HG02588 (cell line): ENCODE measurements at regions not wholly inside any gene's neighbourhood (a gene's known extent, or its start where the extent isn't known, plus 50 kb on each side); places are given as distances from the start of the nearest gene placed in this dataset.
"Not testable (repeated sequence)": the region's sequence is repeated elsewhere in the genome, so short reads cannot be mapped to it uniquely, and the experiment has no call there.

Experiments used
- ATAC-seq: cut with Tn5 transposase; IDR thresholded peaks from one replicate; pipeline ENCODE4 v1.9.1; 2021; ENCODE audit warnings: mild to moderate bottlenecking, moderate library complexity; ENCODE audit not compliant: unreplicated experiment

DNA sequence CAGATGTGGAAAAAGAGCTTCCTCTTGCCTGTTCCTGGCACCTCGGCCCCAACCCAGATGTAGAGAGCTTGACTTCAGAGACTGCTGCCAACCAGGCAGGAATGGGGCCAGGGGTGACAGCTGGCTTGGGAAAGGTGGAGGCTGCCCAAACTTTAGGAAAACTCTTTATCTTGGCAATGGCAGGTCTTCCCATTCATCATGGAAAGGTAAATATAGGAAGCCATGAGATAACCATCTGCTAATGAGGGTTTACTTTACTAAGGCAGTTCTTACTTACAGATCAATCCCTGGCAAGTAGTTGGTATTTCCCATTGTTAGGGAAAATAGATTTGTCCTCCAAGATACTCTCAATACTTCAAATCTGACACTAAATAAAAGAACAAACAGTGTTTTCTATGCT, 143.1 kb upstream of the NUDT4 start:
- no peak for ATAC-seq

GRCh38 chr12:93235881-93236280, 141.8 kb upstream of the NUDT4 start:
- ATAC-seq = no peak

DNA sequence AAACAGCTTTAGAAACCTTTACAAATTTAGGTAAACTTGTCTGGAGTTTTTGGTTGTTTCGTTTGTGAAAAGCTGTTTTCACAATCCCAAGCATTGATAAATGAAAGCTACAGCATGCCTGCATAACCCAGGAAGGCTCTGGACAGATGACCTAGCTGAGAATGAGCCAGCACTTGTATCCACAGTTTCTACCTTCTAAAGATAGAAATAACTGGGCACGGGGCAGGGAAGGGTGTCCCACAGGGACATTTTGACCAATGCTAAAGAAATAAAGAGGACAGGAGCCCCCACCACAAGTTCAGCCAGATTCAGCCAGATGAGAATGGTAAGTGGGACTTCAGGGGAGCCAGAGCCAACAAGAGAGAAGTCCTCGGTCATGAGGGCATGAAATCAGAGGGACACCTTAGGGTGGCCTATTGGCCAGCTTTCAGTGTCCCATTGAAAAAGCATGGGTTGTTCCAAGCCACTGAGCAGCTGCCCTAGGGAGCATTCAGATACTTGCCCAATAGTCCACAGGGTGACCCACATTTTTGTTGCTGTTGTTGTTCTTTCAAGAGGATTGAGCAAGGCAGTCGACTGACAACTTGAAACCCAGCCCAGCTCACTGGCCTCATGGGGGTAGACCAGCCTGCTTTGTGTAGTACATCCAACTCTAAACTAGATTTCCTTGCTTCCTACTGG, 140.3 kb upstream of the NUDT4 start:
- ATAC-seq = no peak

DNA sequence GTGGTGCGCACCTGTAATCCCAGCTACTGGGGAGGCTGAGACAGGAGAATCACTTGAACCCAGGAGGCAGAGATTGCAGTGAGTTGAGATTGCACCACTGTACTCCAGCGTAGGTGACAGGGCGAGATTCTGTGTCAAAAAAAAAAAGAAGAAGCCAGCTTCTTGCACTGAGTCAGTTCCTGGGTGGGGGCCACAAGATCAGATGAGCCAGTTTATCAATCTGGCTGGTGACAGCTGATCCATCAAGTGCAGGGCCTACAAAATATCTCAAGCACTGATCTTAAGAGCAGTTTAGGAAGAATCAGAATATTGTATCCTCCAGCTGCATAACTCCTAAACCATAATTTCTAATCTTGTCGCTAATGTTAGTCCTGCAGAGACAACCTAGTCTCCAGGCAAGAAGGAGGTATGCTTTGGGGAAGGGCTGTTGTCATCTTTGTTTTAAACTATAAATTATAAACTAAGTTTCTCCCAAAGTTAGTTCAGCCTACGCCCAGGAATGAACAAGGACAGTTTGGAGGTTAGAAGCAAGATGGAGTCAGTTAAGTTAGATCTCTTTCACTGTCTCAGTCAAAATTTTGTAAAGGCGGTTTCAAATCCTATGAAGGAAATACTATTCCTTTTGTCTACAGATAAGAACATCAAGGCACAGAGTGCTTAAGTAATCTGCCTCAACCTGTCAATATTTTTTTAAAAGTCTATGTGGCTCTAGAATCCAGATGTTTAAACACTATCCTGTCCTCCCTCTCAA, 139.0 kb upstream of the NUDT4 start:
- ATAC-seq = not testable (repeated sequence)

DNA sequence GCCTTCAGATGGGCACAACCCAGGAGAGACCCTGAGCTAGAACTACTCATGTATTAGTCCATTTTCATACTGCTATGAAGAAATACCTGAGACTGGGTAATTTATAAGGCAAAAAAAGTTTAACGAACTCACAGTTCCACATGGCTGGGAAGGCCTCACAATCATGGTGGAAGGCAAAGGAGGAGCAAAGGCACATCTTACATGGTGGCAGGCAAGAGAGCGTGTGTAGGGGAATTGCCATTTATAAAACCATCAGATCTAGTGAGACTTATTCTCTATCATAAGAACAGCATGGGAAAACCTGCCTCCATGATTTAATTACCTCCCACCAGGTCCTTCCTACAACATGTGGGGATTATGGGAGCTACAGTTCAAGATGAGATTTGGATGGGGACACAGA, 137.9 kb upstream of the NUDT4 start:
- ATAC-seq = not testable (repeated sequence)

DNA sequence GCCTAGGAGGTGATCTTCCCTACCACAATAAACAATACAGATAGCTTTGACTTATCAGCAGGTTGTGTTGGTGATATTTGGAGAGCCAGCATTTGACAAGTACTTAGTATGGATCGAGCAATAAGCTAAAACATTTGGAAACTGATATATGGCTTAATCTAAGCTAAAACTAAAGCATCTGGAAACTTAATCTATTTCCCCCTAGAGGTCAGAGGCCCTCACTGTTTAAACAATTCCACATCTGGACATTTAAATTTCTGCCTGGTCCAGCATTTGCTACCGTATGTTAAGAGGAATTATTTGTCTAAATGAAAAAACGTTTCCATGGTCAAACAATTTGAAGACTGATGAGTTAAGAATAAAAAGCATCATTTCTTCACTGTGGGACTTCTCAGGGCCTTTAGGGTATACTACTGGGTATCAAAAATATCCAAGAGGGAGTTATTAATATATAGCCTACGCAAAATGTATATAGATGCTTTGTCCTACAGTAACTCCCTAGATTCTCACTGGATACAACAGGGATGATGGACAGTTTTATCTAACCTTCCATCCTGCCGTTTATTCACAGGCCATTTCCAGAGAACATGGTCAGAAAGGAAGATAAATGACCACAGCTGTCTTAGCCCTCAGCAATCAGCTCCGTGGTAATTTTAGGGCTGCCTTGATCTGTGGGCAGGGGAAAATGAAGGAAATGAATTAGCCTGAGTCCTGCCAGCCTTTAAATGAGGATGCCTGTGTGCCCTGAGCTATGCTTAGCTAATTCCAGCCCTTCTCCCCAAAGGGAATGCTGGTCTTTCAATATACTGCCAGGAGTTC, 135.4 kb upstream of the NUDT4 start:
- no peak for ATAC-seq

DNA sequence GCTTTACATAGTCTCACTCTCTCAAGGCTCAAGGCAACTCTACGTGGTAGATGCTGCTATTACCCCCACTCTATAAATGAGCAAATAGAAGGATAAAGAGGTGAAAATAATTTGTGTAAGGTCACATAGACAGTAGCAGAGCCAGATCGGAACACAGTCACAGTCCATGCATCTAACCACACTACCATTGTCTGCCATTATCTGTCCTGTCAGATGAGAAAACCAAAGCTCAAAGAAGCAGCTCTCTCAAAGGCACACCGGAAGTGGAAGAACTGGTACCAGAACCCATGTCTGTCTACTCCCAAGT, 134.4 kb upstream of the NUDT4 start:
- ATAC-seq = no peak

DNA sequence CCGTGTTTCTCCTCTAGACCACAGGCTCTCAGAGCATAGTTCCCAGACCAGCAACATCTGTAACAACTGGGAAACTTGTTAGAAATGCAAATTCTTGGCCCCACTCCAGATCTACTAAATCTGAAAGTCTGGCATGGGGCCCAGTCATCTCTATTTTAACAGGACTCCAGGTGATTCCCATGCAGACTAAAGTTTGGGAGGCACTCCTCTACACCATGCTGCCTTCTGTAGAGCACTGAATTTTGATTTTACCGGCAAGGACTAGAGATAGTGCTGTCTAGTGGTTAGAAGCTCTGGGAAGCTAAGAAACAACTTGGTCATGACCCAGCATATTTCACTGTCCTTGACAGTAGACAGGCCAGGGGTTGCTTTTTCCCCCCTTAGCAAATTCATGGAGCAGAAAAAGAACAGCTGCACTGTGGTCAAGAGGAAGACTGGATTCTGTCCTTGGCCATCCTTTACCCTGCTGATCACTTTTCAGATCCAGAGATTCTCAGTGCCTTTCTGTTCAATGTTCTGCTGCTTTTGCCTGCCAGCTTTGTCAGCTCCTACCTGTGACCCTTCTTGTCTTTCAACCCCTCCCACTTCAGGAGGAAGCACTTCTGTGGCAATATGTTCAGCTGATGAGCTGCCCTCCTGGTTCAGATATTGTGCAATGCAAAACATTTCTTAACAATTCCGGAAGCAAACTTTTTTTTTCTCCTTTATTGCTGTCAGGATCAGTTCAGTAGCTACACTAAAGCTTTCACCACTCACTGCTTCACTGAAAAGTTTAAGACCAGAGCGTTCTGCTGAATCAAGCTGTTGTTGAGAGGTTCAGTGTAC, 133.8 kb upstream of the NUDT4 start:
- ATAC-seq = no peak

GRCh38 chr12:93244514-93245077, 133.1 kb upstream of the NUDT4 start:
- ATAC-seq = peak; percentile 47

GRCh38 chr12:93245543-93245942, 132.2 kb upstream of the NUDT4 start:
- ATAC-seq = peak; percentile 60

GRCh38 chr12:93247313-93247991, 130.3 kb upstream of the NUDT4 start:
- no peak for ATAC-seq

- ATAC-seq = no peak
Measured at GRCh38 chr12:93252221-93252620, 125.5 kb upstream of the NUDT4 start.

DNA sequence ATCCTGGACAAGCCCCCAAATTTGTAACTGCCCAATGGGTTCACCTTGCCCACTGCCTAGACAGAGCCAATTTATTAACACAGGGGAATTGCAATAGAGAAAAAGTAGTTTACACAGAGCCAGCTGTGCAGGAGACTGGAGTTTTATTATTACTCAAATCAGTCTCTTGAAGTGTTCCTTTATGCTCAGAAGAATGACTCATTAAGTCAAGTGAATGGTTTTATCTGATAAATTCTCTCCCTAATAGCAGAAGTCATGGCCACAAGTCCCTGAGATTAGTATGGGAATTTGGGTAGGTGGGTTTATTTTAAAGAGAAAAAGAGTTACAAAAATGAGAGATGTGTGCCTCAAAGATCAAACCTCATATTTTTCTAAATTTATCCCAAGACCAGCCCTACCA, 122.8 kb upstream of the NUDT4 start:
- no peak for ATAC-seq

- no peak for ATAC-seq
Measured at GRCh38 chr12:93256256-93256969, 121.3 kb upstream of the NUDT4 start.

GRCh38 chr12:93261505-93262094, 116.1 kb upstream of the NUDT4 start:
- ATAC-seq = no peak

- ATAC-seq = no peak
Measured at GRCh38 chr12:93272997-93273396, 104.7 kb upstream of the NUDT4 start.

- no peak for ATAC-seq
Measured at GRCh38 chr12:93273834-93274564, 103.7 kb upstream of the NUDT4 start.

GRCh38 chr12:93274937-93275336, 102.8 kb upstream of the NUDT4 start:
- no peak for ATAC-seq
